ENCODE measurements at regions not wholly inside any gene's neighbourhood (a gene's known extent, or its start where the extent isn't known, plus 50 kb on each side); places are given as distances from the start of the nearest gene placed in this dataset.

GRCh38 chr2:219848882-219849281, 221.5 kb downstream of the SLC4A3 start:
- no peak for FAIRE-seq
- no peaks in the 10 kb centered on the region for H3K36me3 ChIP-seq (ENCODE audit: insufficient read depth, low read length)
- no peaks in the 10 kb centered on the region for H3K79me2 ChIP-seq (ENCODE audit: insufficient read depth, low read length)
- Mint-ChIP-seq H3K9me3 (ENCODE audit: unreplicated experiment) (no peaks in the 10 kb centered on the region), H3K27ac (ENCODE audit: unreplicated experiment) (no peak overlapping the region), H3K27me3 (ENCODE audit: low read depth, unreplicated experiment) (peaks cover 18% of the 10 kb centered on the region), H3K36me3 (ENCODE audit: low read depth, unreplicated experiment) (no peaks in the 10 kb centered on the region), H3K4me1 (ENCODE audit: low read depth, unreplicated experiment) (peaks cover 6% of the 10 kb centered on the region), H3K4me3 (ENCODE audit: unreplicated experiment) (no peak overlapping the region)
- no peaks in the 10 kb centered on the region for H3K9me3 ChIP-seq (ENCODE audit: insufficient read depth, low read depth, low read length)
- no peaks in the 10 kb centered on the region for H3K4me1 ChIP-seq (ENCODE audit: insufficient read depth, low read length)
- no peak overlapping the region for H3K27ac ChIP-seq (ENCODE audit: low read depth, low read length)
- no peak overlapping the region for H2AFZ ChIP-seq (ENCODE audit: low read depth, low read length)
- no peak overlapping the region for H3K4me3 ChIP-seq (ENCODE audit: insufficient read depth, low read depth, low read length)
- H3K4me2 ChIP-seq (ENCODE audit: low read length): no peak overlapping the region
- TF ChIP-seq CTCF (IDR thresholded peaks at IDR 0.05; ENCODE audit: insufficient read depth, low read depth, low read length): no peak
- no peak for TF ChIP-seq EZH2 (IDR thresholded peaks at IDR 0.05; ENCODE audit: insufficient read depth, low read length)
- DNase-seq (ENCODE audit: low read depth): no peak
- H4K20me1 ChIP-seq (ENCODE audit: insufficient read depth, low read length): no peaks in the 10 kb centered on the region
- no peaks in the 10 kb centered on the region for H3K27me3 ChIP-seq (ENCODE audit: insufficient read depth, low read length)
- H3K9ac ChIP-seq (ENCODE audit: low read length): no peak overlapping the region

GRCh38 chr2:219851169-219851568, 223.7 kb downstream of the SLC4A3 start:
- Histone ChIP-seq H3K9me3 (ENCODE audit: insufficient read depth, low read depth, low read length) (no peaks in the 10 kb centered on the region), H2AFZ (ENCODE audit: low read depth, low read length) (no peak overlapping the region), H3K27me3 (ENCODE audit: insufficient read depth, low read length) (no peaks in the 10 kb centered on the region), H3K36me3 (ENCODE audit: insufficient read depth, low read length) (no peaks in the 10 kb centered on the region), H3K79me2 (ENCODE audit: insufficient read depth, low read length) (no peaks in the 10 kb centered on the region), H3K4me1 (ENCODE audit: insufficient read depth, low read length) (no peaks in the 10 kb centered on the region), H3K9ac (ENCODE audit: low read length) (no peak overlapping the region), H4K20me1 (ENCODE audit: insufficient read depth, low read length) (no peaks in the 10 kb centered on the region), H3K27ac (ENCODE audit: low read depth, low read length) (no peak overlapping the region), H3K4me3 (ENCODE audit: insufficient read depth, low read depth, low read length) (no peak overlapping the region), H3K4me2 (ENCODE audit: low read length) (no peak overlapping the region)
- Mint-ChIP-seq H3K36me3 (ENCODE audit: low read depth, unreplicated experiment) (no peaks in the 10 kb centered on the region), H3K9me3 (ENCODE audit: unreplicated experiment) (peaks cover 2% of the 10 kb centered on the region), H3K27me3 (ENCODE audit: low read depth, unreplicated experiment) (peaks cover 7% of the 10 kb centered on the region), H3K4me1 (ENCODE audit: low read depth, unreplicated experiment) (peaks cover 6% of the 10 kb centered on the region), H3K27ac (ENCODE audit: unreplicated experiment) (no peak overlapping the region), H3K4me3 (ENCODE audit: unreplicated experiment) (no peak overlapping the region)
- no peak for DNase-seq (ENCODE audit: low read depth)
- TF ChIP-seq CTCF (IDR thresholded peaks at IDR 0.05; ENCODE audit: insufficient read depth, low read depth, low read length) (no peak), EZH2 (IDR thresholded peaks at IDR 0.05; ENCODE audit: insufficient read depth, low read length) (no peak)
- FAIRE-seq: no peak

GRCh38 chr2:219851801-219852481, 224.5 kb downstream of the SLC4A3 start:
- H3K27me3 ChIP-seq (ENCODE audit: insufficient read depth, low read length): no peaks in the 10 kb centered on the region

More at GRCh38 chr2:219851801-219852481, 224.5 kb downstream of the SLC4A3 start:
- H3K9me3 ChIP-seq (ENCODE audit: insufficient read depth, low read depth, low read length): no peaks in the 10 kb centered on the region
- peak overlapping the region; percentile 31 for H2AFZ ChIP-seq (ENCODE audit: low read depth, low read length)
- no peaks in the 10 kb centered on the region for H3K4me1 ChIP-seq (ENCODE audit: insufficient read depth, low read length)
- H3K36me3 ChIP-seq (ENCODE audit: insufficient read depth, low read length): no peaks in the 10 kb centered on the region
- peaks cover 6% of the 10 kb centered on the region for H3K4me1 Mint-ChIP-seq (ENCODE audit: low read depth, unreplicated experiment)
- H3K4me2 ChIP-seq (ENCODE audit: low read length): peak overlapping the region; percentile 77
- H3K4me3 Mint-ChIP-seq (ENCODE audit: unreplicated experiment): no peak overlapping the region
- peak overlapping the region; percentile 28 for H3K4me3 ChIP-seq (ENCODE audit: insufficient read depth, low read depth, low read length)
- H3K9me3 Mint-ChIP-seq (ENCODE audit: unreplicated experiment): peaks cover 4% of the 10 kb centered on the region
- no peak overlapping the region for H3K27ac Mint-ChIP-seq (ENCODE audit: unreplicated experiment)
- no peak overlapping the region for H3K27ac ChIP-seq (ENCODE audit: low read depth, low read length)
- no peaks in the 10 kb centered on the region for H3K36me3 Mint-ChIP-seq (ENCODE audit: low read depth, unreplicated experiment)
- DNase-seq (ENCODE audit: low read depth) (peak; percentile 36), FAIRE-seq (no peak)
- H4K20me1 ChIP-seq (ENCODE audit: insufficient read depth, low read length): no peaks in the 10 kb centered on the region
- no peaks in the 10 kb centered on the region for H3K79me2 ChIP-seq (ENCODE audit: insufficient read depth, low read length)
- TF ChIP-seq EZH2 (IDR thresholded peaks at IDR 0.05; ENCODE audit: insufficient read depth, low read length) (no peak), CTCF (IDR thresholded peaks at IDR 0.05; ENCODE audit: insufficient read depth, low read depth, low read length) (no peak)
- peaks cover 7% of the 10 kb centered on the region for H3K27me3 Mint-ChIP-seq (ENCODE audit: low read depth, unreplicated experiment)
- no peak overlapping the region for H3K9ac ChIP-seq (ENCODE audit: low read length)
